GM18867 (cell line): ENCODE measurements at regions not wholly inside any gene's neighbourhood (a gene's known extent, or its start where the extent isn't known, plus 50 kb on each side); places are given as distances from the start of the nearest gene placed in this dataset.

ENCODE experiments used
- ATAC-seq: cut with Tn5 transposase; IDR thresholded peaks from one replicate; pipeline ENCODE4 v1.9.1; 2021; ENCODE audit warnings: mild to moderate bottlenecking, moderate library complexity; ENCODE audit not compliant: unreplicated experiment

- ATAC-seq = no peak
These were observed 639.6 kb downstream of the AACS start for GRCh38 chr12:125704803-125705202.

- no peak for ATAC-seq
These were observed 655.7 kb downstream of the AACS start for GRCh38 chr12:125720961-125721360.

- ATAC-seq = no peak
These were observed 668.9 kb downstream of the AACS start for GRCh38 chr12:125734137-125734536.

GRCh38 chr12:125738211-125738610 lies 673.0 kb downstream of the AACS start:
- ATAC-seq = no peak

- ATAC-seq = no peak
These were observed 677.2 kb downstream of the AACS start for GRCh38 chr12:125742413-125742812.

GRCh38 chr12:125744201-125744600 lies 679.0 kb downstream of the AACS start:
- ATAC-seq = no peak

- ATAC-seq = no peak
These were observed 690.3 kb downstream of the AACS start for GRCh38 chr12:125755512-125755911.

- no peak for ATAC-seq
These were observed 700.9 kb downstream of the AACS start for GRCh38 chr12:125766091-125766490.

GRCh38 chr12:125772403-125772802 lies 707.2 kb downstream of the AACS start:
- no peak for ATAC-seq

- peak; percentile 84 for ATAC-seq
These were observed 707.9 kb downstream of the AACS start for GRCh38 chr12:125773033-125773640.

GRCh38 chr12:125775507-125775906 lies 710.3 kb downstream of the AACS start:
- ATAC-seq = no peak

GRCh38 chr12:125776212-125776611 lies 711.0 kb downstream of the AACS start:
- ATAC-seq = no peak

GRCh38 chr12:125786143-125786542 lies 720.9 kb downstream of the AACS start:
- no peak for ATAC-seq

GRCh38 chr12:125794401-125794800 lies 729.2 kb downstream of the AACS start:
- no peak for ATAC-seq

- no peak for ATAC-seq
These were observed 732.4 kb downstream of the AACS start for GRCh38 chr12:125797421-125798175.

GRCh38 chr12:125804660-125805059 lies 739.4 kb downstream of the AACS start:
- ATAC-seq = no peak

GRCh38 chr12:125824276-125824675 lies 759.0 kb downstream of the AACS start:
- no peak for ATAC-seq

- no peak for ATAC-seq
These were observed 770.6 kb downstream of the AACS start for GRCh38 chr12:125835852-125836251.

GRCh38 chr12:125836647-125837046 lies 771.4 kb downstream of the AACS start:
- ATAC-seq = no peak

- ATAC-seq = no peak
These were observed 776.1 kb downstream of the AACS start for GRCh38 chr12:125841332-125841731.

GRCh38 chr12:125852116-125852515 lies 786.9 kb downstream of the AACS start:
- no peak for ATAC-seq

GRCh38 chr12:125852679-125853078 lies 787.4 kb downstream of the AACS start:
- no peak for ATAC-seq

GRCh38 chr12:125853670-125854069 lies 788.4 kb downstream of the AACS start:
- no peak for ATAC-seq
